ENCODE measurements at regions not wholly inside any gene's neighbourhood (a gene's known extent, or its start where the extent isn't known, plus 50 kb on each side); places are given as distances from the start of the nearest gene placed in this dataset.

GRCh38 chr18:8538935-8539334, 70.3 kb upstream of the RAB12 start:
- BruUV-seq (replicated peaks) = no TSS peak
- no peak for FAIRE-seq
- POLR2A ChIA-PET = no interaction called here

More at GRCh38 chr18:8538935-8539334, 70.3 kb upstream of the RAB12 start:
- Histone ChIP-seq H3K4me1 (ENCODE audit: control insufficient read depth, extremely low read depth, insufficient read depth, low read length) (no peaks in the 10 kb centered on the region), H3K36me3 (ENCODE audit: control insufficient read depth in 2 of 2, extremely low read depth in 1 of 2, insufficient read depth in 2 of 2, low read length in 2 of 2) (no peaks in the 10 kb centered on the region), H3K27me3 (ENCODE audit: control insufficient read depth in 2 of 2, insufficient read depth in 2 of 2, low read length in 2 of 2) (no peaks in the 10 kb centered on the region), H2AFZ (ENCODE audit: low read depth, low read length) (no peak overlapping the region), H3K4me3 (replicated peaks in 1 of 3; ENCODE audit: insufficient read depth in 1 of 3, low read depth in 1 of 3, low read length in 3 of 3) (no peak overlapping the region), H3K9me1 (replicated peaks; ENCODE audit: control insufficient read depth, extremely low read depth, insufficient read depth, low read length) (no peaks in the 10 kb centered on the region), H3K4me2 (ENCODE audit: insufficient read depth, low read length) (no peak overlapping the region), H3K27ac (ENCODE audit: insufficient read depth, low read depth, low read length) (no peak overlapping the region), H4K20me1 (replicated peaks; ENCODE audit: control insufficient read depth, extremely low read depth, insufficient read depth, low read length) (no peaks in the 10 kb centered on the region), H3K9ac (replicated peaks; ENCODE audit: extremely low read depth, insufficient read depth, low read length) (no peak overlapping the region), H3K79me2 (ENCODE audit: control insufficient read depth, insufficient read depth, low read length) (no peaks in the 10 kb centered on the region), H3K9me3 (replicated peaks; ENCODE audit: control insufficient read depth, insufficient read depth, low read length) (no peaks in the 10 kb centered on the region)
- dilution Hi-C loops (cut with MboI; ENCODE audit: extremely low pct_ligation_motif_present, low sequenced_read_pairs) (no loop called here), intact Hi-C loops (cut with micrococcal nuclease) (no loop called here)
- TF ChIP-seq CTCF (IDR thresholded peaks at IDR 0.05; ENCODE audit: extremely low read depth in 1 of 2, insufficient read depth in 1 of 2, low read depth in 1 of 2, low read length in 2 of 2) (no peak), JUN (IDR thresholded peaks at IDR 0.05; ENCODE audit: borderline replicate concordance, insufficient read depth, insufficient read length, low read depth) (no peak), EZH2 (IDR thresholded peaks at IDR 0.05; ENCODE audit: borderline replicate concordance, low read depth, low read length, severe bottlenecking) (no peak), POLR2A (IDR thresholded peaks at IDR 0.05; ENCODE audit: low read depth, low read length) (no peak), GATA2 (IDR thresholded peaks at IDR 0.05; ENCODE audit: insufficient read depth, insufficient read length, low read depth, low read length) (no peak), MYC (IDR thresholded peaks at IDR 0.05; ENCODE audit: low read depth, low read length) (no peak), FOS (IDR thresholded peaks at IDR 0.05; ENCODE audit: borderline replicate concordance, insufficient read depth, low read length) (no peak), MAX (IDR thresholded peaks at IDR 0.05; ENCODE audit: insufficient read depth, insufficient read length) (no peak), POLR2AphosphoS5 (IDR thresholded peaks at IDR 0.05; ENCODE audit: insufficient read depth, low read depth, low read length) (no peak)
- no peak for DNase-seq (ENCODE audit: low read depth, low spot score)
- CTCF ChIA-PET = no interaction called here
